Kidney glomerular epithelial cell (primary cell): ENCODE measurements at regions not wholly inside any gene's neighbourhood (a gene's known extent, or its start where the extent isn't known, plus 50 kb on each side); places are given as distances from the start of the nearest gene placed in this dataset.
A peak's percentile ranks its signal among the peaks of the same experiment; 100 is the strongest.
"Not testable (repeated sequence)": the region's sequence is repeated elsewhere in the genome, so short reads cannot be mapped to it uniquely, and the experiment has no call there.

Source experiments
- DNase-seq: peaks from one replicate; lab custom pipeline; 2025; lab: John Stamatoyannopoulos, UW

DNA sequence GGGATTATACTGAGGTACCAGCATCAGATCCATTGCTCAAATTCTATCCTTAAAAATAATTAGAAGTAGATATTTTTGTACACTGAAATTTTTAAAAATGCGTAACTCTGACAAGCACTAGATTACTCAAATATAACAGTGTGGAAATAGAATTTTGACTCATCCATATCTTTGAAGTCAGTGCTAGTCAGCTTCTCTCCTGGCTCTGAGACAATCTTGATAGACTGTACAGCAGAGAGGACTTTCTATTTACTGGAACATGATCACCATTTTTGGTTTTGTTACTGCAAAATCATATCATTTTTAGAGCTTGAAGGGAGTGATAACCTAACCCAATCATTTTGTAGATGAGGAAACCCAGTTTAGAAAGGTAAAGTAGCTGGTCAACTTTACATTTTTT is 195.0 kb downstream of the MTERF1 start:
- no peak for DNase-seq

DNA sequence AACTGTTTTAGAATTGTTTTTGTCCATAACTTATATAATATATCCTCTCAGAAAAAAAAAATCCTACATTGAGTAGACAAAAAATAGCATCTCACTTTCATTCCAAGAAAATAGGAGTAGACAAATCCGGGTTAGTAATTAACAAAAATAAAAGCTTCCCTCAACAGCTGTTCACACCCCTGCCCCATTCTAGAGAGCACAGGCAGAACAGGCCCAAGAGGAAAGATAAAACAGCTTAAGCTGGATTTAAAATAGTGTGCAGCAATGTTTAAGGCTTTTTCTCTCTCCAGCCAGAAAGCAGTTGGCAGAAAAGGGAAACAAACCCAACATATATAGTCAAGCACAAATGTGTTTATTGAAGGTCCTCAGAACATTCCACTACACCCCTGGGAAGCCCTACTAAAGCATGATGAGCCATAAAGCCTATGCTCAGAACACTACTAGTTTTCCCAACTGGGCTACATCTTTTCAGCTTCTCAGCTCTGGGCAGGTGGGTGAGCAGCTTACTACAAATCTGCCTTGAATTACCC is 189.9 kb downstream of the MTERF1 start:
- no peak for DNase-seq

DNA sequence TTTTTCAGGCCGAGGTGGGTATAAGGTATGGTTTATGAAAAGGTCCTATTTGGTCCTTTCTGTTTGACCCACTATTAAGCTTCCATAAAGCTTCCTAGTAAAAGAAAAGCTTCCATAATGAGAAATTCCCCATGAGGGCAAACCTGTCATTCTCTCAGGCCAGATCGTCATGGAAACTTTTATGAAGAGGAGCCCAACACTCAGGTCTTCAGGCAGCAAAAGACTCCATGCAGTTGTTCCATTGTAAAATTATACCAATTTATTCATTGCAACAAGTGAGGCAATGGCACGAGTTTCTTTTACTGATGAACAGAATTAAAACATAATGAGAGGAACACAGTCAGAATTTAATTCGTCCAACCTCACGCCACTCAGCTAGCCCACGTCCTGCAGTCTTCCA is 188.6 kb downstream of the MTERF1 start:
- DNase-seq: no peak

DNA sequence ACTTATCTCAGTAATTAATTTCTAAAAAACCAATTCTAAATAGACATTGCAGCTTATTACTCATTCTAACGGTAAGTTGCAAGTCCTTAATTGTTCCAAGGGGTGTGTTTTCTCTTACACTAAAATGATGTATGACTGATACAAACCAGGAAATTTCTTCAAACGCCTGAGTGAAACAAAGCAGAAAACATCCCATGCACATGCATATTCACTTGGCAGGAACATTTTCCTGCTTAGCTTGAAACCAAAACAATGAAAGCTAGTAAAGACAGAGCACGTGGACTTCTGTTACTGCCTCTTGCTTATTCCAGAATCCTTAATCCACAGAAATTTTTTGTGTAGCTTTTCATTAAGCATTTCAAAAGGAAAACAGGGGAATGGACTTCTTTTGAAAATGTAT is 187.7 kb downstream of the MTERF1 start:
- no peak for DNase-seq

DNA sequence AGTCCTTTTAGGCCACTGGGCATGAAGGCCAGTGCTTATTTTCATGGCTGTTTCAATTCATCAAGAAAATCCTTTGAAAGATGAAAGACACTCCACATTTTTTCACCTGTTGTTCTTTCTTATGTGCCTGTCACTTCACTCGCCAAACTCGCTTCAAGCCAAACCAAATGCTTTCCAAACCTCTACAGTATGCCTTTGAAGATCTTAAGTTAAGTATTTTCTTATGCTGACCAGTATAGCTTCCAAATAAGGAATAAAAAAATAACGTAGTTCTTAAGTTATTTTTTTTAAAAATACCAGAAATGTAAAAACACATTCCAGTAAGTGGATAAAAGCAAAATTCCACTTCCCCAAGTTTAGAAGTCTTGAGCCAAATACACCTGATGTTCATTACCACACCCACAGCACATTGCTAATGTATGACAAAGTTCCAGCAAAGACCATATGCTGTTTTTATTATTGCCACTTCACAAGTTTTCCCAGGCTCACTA is 186.1 kb downstream of the MTERF1 start:
- DNase-seq: no peak

DNA sequence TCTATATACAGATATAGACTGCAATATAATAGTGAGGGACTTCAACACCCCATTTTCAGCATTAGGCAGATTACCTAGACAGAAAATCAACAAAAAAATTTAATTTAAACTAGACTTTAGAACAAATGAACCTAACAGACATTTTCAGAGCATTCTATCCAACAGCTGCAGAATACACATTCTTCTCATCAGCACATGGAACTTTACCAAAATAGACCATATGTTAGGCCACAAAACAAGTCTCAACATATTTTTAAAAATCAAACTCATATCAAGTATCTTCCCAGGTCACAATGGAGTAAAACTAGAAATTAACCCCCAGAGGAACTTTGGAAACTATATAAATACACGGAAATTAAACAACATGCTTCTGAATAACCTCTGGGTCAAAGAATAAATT is 169.6 kb downstream of the MTERF1 start:
- no peak for DNase-seq

DNA sequence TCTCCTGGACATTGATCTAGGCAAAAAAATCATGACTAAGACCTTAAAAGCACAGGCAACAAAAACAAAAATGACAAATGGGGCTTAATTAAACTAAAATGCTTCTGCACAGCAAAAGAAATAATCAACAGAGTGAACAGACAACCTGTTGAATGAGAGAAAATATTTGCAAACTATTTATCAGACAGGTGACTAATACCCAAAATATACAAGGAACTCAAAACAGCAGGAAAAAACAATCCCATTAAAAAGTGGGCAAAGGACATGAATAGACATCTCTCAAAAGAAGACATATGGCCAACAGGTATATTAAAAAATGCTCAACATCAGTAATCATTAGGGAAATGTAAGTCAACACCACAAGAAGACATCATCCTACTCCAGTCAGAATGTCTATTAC is 166.8 kb downstream of the MTERF1 start:
- no peak for DNase-seq

DNA sequence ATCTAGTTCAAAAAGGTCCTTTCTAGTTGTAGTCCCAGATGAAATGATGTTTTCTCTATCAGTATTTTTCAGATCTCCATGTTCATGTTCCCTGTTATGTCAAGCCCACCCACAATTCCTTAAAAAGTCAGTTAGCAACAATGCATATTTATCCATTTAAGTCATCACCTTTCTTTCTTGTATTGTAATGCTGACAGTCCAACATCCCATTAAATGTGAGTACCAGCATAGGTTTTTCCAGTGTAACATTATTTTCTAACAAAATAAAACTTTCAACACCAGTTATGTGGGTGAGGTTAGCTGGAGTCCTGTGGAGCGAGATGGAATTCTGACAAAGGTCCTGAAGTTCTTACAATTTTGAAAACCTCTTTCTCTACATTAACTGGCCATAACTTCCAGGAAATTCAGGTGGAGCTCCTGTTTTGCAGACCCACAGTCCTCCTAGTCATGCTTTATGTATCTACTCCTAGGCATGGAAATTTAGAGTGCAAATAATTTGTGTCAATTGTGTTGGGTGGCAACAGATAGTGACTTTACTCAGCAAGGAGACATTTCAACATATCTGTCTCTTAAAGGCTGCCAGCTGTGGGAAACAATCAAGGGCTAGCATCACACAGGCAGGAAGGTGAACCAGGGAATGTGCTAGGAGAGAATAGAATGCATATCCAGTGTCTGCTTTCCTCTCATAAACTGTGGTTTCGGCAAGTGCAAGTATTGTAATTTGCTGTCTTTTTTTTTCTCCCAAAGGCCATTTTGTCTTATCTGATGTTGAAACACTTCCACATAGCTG is 162.6 kb downstream of the MTERF1 start:
- DNase-seq: no peak

DNA sequence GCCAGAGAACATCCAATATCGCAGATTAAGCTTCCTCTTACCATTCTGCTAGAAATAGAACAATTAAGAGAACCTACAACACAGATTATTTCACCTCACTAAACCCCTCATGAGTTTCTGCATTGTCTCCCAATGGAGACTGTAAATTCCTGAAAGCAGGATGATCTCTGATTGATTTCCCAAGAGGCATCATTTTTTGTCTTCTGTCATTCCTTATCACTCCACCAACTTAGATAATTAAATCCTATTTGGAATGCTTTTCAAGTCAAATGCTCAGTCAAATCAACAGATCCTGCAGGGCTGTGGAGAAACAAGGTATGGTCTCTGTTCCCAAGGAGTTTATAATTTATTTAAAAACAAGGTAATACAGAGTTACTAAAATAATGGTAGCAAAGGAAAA is 161.5 kb downstream of the MTERF1 start:
- DNase-seq: no peak

DNA sequence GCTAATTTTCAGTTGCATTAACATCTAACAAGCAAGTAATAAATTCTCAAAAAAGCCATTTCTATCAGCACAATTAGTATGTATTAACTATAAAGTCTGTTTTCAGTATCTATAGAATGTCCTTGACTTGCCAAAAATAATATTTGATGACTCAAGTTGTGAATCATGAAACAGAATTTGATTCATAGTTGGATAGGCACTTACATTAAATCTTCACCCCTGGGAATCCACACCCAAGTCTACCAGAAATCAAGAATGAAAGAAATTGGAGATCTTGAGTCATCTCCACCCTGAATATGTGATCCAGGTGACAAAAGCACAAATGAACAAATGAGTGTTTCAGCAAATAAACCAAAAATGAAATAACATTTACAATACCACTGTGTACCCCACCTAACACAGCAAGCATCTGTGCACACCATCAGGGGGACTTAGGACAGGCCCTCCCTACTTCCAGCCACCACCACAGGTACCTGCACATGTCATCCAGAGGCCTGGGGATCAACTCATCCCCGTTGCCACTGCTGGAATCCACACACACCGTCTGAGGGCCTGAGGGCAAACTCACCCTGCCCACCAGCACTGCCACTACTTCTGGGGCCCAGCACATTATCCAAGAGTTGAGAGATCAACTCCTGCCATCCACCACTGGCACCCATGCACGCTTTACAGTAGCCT is 160.1 kb downstream of the MTERF1 start:
- DNase-seq: no peak

DNA sequence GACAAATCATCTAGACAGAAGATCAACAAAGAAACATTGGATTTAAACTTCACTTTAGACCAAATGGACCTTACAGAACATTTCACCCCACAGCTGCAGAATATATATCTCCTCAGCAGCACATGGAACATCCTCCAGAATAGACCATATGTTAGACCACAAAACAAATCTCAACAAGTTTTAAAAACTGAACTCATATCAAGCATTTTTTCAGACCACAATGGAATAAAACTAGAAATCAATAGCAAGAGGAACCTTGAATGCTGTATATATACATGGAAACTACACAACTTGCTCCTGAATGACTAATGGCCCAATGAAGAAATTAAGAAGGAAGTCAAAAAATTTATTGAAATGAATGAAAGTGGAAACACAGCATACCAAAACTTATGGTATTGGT is 157.7 kb downstream of the MTERF1 start:
- no peak for DNase-seq

DNA sequence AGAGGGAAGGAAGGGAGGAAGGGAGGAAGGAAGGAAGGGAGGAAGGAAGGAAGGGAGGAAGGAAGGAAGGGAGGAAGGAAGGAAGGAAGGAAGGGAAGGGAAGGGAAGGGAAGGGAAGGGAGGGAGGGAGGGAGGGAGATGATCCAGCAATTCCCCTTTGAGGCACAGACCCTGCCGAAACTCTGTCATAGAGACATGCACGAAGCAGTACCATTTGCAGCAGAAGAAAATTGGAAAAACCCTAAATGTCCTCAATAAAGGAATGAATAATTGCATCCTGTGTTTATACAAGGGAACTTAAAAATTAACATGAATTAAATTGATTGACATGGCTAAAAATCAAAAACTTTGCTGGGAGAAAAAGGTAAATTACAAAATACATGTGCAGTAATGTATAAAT is 151.5 kb downstream of the MTERF1 start:
- DNase-seq: not testable (repeated sequence)

DNA sequence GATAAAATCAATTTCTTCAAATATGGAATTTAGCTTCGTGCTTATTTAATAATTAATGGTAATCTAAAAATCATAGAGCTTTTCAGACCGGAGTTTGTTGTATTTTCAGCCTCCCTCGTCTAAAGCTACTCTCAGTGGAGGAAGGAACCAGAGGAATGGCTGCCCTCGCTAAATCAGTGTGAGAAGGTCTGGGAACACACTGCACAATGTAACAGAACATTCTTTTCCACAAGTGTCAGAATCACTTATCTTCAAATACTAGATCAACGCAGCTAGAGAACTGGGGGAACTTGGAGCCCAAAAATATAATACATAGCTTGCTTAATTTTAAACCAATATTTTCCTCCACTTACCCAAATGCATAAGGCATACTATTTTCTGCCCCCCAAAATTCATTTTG is 148.5 kb downstream of the MTERF1 start:
- no peak for DNase-seq

DNA sequence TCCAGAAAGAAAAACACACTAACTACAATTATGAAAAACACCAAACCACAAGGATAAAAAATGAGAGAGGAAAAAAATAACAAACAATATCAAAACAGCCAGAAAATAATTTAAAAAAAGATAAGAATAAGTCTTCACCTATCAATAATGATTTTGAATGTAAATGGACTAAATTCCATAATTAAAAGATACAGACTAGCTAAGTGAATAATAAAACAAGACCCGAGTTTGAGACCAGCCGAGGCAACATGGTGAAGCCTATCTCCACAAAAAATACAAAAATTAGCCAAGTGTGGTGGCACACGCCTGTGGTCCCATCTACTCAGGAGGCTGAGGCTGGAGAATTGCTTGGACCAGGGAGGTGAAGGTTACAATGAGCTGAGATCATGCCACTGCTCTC is 131.1 kb downstream of the MTERF1 start:
- DNase-seq: no peak

DNA sequence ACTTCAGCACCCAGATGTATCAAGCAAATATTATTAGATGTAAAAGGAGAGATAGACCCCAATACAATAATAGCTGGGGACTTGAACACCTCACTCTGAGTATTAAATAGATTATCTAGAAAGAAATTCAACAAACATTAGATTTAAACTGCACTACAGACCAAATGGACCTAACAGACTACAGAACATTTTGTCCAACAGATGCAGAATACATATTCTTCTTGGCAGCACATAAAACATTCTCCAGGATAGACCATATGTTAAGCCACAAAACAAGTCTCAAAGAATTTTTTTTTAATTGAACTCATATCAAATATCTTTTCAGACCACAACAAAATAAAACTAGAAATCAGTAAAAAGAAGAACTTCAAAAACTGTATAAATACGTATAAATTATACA is 130.4 kb downstream of the MTERF1 start:
- DNase-seq: no peak

DNA sequence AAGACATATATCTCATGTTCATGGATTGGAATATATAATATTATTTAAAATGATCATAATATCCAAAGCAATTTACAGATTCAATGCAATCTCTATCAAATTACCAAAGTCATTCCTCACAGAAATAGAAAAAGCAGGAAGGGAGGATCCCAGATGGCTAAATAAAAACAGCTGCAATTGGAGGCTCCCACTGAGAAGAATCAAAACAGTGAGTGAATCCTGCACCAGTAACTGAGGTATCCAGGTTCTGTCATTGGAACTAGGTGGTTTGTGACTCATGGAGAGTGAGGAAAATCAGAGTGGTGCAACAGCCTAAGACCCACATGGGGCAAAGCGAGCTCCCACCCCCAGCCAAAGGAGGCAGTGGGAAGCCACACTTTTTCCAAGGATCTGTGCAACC is 128.4 kb downstream of the MTERF1 start:
- no peak for DNase-seq

DNA sequence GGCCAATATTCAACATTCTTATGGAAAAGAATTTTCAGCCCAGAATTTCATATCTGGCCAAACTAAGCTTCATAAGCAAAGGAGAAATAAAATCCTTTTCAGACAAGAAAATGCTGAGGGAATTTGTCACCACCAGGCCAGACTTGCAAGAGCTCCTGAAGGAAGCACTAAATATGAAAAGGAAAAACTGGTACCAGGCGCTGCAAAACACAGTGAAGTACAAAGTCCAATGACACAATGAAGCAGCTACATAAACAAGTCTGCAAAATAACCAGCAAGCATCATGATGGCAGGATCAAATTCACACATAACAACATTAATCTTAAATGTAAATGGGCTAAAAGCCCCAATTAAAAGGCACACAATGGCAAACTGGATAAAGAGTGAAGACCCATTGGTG is 126.2 kb downstream of the MTERF1 start:
- DNase-seq: not testable (repeated sequence)

DNA sequence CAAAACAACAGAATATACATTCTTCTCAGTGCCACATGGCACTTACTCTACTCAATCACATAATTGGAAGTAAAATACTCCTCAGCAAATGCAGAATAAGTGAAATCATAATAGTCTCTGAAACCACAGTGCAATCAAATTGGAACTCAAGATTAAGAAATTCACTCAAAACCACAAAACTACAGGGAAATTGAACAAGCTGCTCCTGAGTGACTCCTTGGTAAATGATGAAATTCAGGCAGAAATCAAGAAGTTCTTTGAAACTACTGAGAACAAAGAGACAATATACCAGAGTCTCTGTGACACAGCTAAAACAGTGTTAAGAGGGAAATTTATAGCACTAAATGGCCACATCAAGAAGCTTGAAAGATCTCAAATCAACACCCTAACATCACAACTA is 125.4 kb downstream of the MTERF1 start:
- DNase-seq: not testable (repeated sequence)

DNA sequence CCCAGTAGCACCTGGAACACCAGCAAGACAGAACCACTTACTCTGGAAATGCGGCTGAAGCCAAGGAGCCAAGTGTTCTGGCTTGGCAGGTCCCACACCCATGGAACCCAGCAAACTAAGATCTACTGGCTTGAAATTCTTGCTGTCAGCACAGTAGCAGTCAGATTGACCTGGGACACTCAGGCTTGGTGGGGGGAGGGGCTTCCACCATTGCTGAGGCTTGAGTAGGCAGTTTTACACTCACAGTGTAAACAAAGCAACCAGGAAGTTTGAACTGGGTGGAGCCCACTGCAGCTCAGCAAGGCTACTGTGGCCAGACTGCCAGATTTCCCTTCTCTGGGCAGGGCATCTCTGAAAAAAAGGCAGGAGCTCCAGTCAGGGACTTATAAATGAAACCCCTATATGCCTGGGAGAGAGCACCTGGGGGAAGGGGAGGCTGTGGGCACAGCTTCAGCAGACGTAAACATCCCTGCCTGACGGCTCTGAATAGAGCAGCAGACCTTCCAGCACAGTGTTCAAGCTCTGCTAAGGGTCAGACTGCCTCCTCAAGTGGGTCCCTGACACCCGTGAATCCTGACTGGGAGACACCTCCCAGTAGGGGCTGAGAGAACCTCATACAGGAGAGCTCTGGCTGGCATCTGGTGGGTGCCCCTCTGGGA is 121.2 kb downstream of the MTERF1 start:
- peak; percentile 15 for DNase-seq

DNA sequence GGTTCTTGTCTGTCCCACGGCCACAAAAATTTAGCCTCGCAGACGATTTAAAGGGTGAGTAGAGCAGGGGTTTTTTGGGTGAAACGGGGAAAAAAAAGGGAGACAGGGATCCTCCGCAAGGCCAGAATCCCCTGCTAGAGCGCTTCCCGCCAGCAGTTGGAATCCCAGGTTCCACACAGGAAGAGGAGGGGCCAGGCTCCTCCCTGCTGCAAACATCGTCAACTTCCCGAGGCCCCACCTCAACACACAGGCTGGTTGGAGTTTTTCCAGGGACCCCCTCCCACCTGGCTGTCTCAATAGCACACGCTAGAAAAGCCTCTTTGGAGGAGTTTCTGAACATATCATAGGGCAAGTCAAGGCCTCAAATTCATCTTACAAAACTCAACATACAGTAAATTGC is 112.7 kb downstream of the MTERF1 start:
- DNase-seq: no peak

DNA sequence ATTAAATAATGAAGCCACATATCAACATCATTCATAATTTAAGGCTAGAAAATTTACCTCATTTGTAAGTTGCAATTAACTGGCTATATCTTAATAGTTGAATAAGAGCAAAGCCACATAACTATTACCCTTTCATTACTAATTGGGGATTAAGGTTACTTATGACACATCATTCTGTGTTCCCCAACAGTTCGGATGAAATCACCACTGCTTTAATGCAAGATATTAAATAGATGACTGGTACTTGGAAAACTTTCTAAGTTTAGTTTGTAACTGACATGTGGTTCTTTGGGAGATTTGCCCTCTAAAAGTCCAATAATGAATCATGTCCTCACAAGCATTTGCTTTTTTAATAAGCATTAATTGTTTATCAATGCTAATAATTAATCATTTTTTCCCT is 109.1 kb downstream of the MTERF1 start:
- no peak for DNase-seq

DNA sequence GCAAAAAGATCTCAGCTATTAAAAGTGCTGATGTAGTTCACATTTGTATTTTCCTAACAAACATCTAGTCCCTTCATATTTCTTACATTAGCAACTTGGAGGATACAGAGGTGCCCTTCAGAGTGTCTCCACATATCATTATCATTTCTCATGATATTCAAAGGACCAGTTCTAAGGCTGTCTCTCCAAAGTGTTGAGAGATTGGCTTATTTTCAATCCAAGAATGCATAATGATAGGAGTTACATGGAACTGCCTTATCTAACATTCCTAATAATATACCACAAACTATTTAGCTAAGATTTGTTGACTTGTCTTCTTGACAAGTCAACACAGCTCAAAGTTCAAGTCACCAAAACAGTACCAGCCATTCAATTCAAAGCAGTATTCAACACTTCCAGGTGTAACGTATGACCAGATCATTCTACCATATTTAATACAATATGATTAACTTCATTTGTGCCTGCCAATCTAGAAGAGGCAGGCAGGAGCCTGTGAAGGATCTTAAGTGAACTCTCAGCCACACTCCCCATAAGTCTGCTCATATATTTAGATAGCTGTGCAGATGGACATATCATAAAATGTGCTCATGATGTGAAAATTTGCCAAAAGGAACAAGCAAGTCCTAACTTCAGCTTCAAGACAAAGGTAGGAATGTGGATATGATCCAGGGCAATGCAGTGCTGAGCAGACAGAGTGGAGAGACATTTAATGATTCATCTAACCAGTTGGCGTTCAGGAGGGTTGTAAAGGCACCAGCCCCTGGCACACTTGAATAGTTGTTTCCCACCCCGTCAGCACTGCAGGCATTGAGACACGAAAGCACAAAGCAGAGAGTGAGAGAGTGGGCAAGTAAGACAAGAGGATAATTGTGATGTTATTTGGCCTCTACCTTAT is 108.3 kb downstream of the MTERF1 start:
- peak; percentile 68 for DNase-seq
